GM23338 (cell line): ENCODE measurements at regions not wholly inside any gene's neighbourhood (a gene's known extent, or its start where the extent isn't known, plus 50 kb on each side); places are given as distances from the start of the nearest gene placed in this dataset.

Experiments used
- ATAC-seq: fragments of 200-7000 bp; cut with Tn5 transposase; 3 replicates; pipeline ENCODE4 v1.9.1; 2020
- DNase-seq: peaks from one replicate; pipeline ENCODE4 v3.0.0-alpha.2; 2015; ENCODE audit warnings: low spot score
- H2AFZ ChIP-seq: fragments of 200-600 bp; sonication (generic); 2 replicates; pipeline ENCODE4 v1.8.0; 2016; ENCODE audit warnings: antibody characterized with exemption, mild to moderate bottlenecking, moderate library complexity
- H3F3A ChIP-seq: fragments of 200-600 bp; sonication (generic); replicated peaks from 2 replicates; pipeline ENCODE4 v1.8.0; 2017; ENCODE audit warnings: antibody characterized with exemption, mixed run types, low read depth
- H3K27ac ChIP-seq: fragments of 200-600 bp; sonication (generic); 2 replicates; pipeline ENCODE4 v1.6.1; 2016; ENCODE audit warnings: low read depth
- H3K27me3 ChIP-seq: fragments of 200-600 bp; sonication (generic); 2 replicates; pipeline ENCODE4 v1.8.0; 2016; ENCODE audit warnings: mild to moderate bottlenecking, mixed run types, moderate library complexity; ENCODE audit not compliant: insufficient read depth
- H3K36me3 ChIP-seq: fragments of 200-600 bp; sonication (generic); 2 replicates; pipeline ENCODE4 v1.8.0; 2016; ENCODE audit warnings: mild to moderate bottlenecking; ENCODE audit not compliant: insufficient read depth
- H3K4me1 ChIP-seq: fragments of 200-600 bp; sonication (generic); 2 replicates; pipeline ENCODE4 v1.8.0; 2016; ENCODE audit warnings: mild to moderate bottlenecking, moderate library complexity; ENCODE audit not compliant: insufficient read depth
- H3K4me2 ChIP-seq: fragments of 200-600 bp; sonication (generic); 2 replicates; pipeline ENCODE4 v1.7.1; 2017; ENCODE audit warnings: mixed run types
- H3K4me3 ChIP-seq: fragments of 200-600 bp; sonication (generic); 2 replicates; pipeline ENCODE4 v1.6.1; 2016; ENCODE audit warnings: mixed run types
- H3K79me2 ChIP-seq: fragments of 200-600 bp; sonication (generic); replicated peaks from 2 replicates; pipeline ENCODE4 v1.8.0; 2017; ENCODE audit warnings: mild to moderate bottlenecking; ENCODE audit not compliant: insufficient read depth
- H3K9me2 ChIP-seq: fragments of 200-600 bp; sonication (generic); 2 replicates; pipeline ENCODE4 v1.8.0; 2017; ENCODE audit not compliant: insufficient read depth
- H4K20me1 ChIP-seq: fragments of 200-600 bp; sonication (generic); replicated peaks from 2 replicates; pipeline ENCODE4 v1.8.0; 2017; ENCODE audit warnings: mild to moderate bottlenecking; ENCODE audit not compliant: insufficient read depth
- H3K27ac Mint-ChIP-seq: 2 replicates; pipeline ENCODE4 v1.8.0; 2020; ENCODE audit warnings: inconsistent platforms, mild to moderate bottlenecking, moderate library complexity, mixed read lengths
- H3K27me3 Mint-ChIP-seq: 3 replicates; pipeline ENCODE4 v1.8.0; 2022; ENCODE audit warnings: low read depth, mild to moderate bottlenecking, moderate library complexity, mixed read lengths, inconsistent platforms; ENCODE audit not compliant: insufficient read depth, poor library complexity
- H3K36me3 Mint-ChIP-seq: 3 replicates; pipeline ENCODE4 v1.8.0; 2021; ENCODE audit warnings: low read depth, mild to moderate bottlenecking, inconsistent platforms, moderate library complexity, mixed read lengths
- H3K4me1 Mint-ChIP-seq: 3 replicates; pipeline ENCODE4 v1.8.0; 2020; ENCODE audit warnings: mild to moderate bottlenecking, inconsistent platforms, mixed read lengths
- H3K4me3 Mint-ChIP-seq: 3 replicates; pipeline ENCODE4 v1.8.0; 2021; ENCODE audit warnings: moderate library complexity, mild to moderate bottlenecking, inconsistent platforms, mixed read lengths
- H3K9me3 Mint-ChIP-seq: 3 replicates; pipeline ENCODE4 v1.8.0; 2020; ENCODE audit warnings: moderate library complexity, mild to moderate bottlenecking, inconsistent platforms, mixed read lengths
- CREB1 ChIP-seq: fragments of 250-450 bp; sonication (Bioruptor Pico); IDR thresholded peaks from 2 replicates; pipeline ENCODE4 v1.5.0; 2020; ENCODE audit warnings: low read depth, mild to moderate bottlenecking, moderate library complexity
- CTCF ChIP-seq, 2 experiments: fragments of 200-600 bp in 1 of 2; sonication (generic) in 1 of 2; conservative IDR thresholded peaks; 2 replicates each; pipeline versions ENCODE4 v1.5.1 to v1.6.1; 2016 to 2017; ENCODE audit warnings: antibody characterized with exemption in 2 of 2, low read depth in 2 of 2, mild to moderate bottlenecking in 2 of 2, moderate library complexity in 1 of 2
- ETS1 ChIP-seq: IDR thresholded peaks from 2 replicates; pipeline ENCODE4 v1.6.1; 2016; ENCODE audit warnings: antibody characterized with exemption
- EZH2 ChIP-seq: fragments of 200-600 bp; sonication (generic); IDR thresholded peaks from one replicate; pipeline ENCODE4 v1.8.0; 2017; ENCODE audit warnings: antibody characterized with exemption, mild to moderate bottlenecking, low read depth; ENCODE audit not compliant: unreplicated experiment
- EZH2phosphoT487 ChIP-seq: fragments of 200-600 bp; sonication (generic); IDR thresholded peaks from one replicate; pipeline ENCODE4 v1.8.1; 2018; ENCODE audit warnings: antibody characterized with exemption; ENCODE audit not compliant: unreplicated experiment
- JUNB ChIP-seq: IDR thresholded peaks from one replicate; pipeline ENCODE4 v1.6.1; 2016; ENCODE audit warnings: antibody characterized with exemption; ENCODE audit not compliant: unreplicated experiment
- NANOG ChIP-seq: IDR thresholded peaks from 2 replicates; pipeline ENCODE4 v1.6.1; 2016; ENCODE audit warnings: antibody characterized with exemption, borderline replicate concordance
- POLR2AphosphoS5 ChIP-seq: IDR thresholded peaks from 2 replicates; pipeline ENCODE4 v1.6.1; 2016; ENCODE audit warnings: antibody characterized with exemption, low read depth
- REST ChIP-seq: IDR thresholded peaks from one replicate; pipeline ENCODE4 v1.6.1; 2018; ENCODE audit warnings: antibody characterized with exemption; ENCODE audit not compliant: unreplicated experiment
- STAT1 ChIP-seq: IDR thresholded peaks from one replicate; pipeline ENCODE4 v1.6.1; 2016; ENCODE audit warnings: antibody characterized with exemption; ENCODE audit not compliant: unreplicated experiment
- ZNF114 ChIP-seq: fragments of 250-450 bp; sonication (Bioruptor Pico); IDR thresholded peaks from 2 replicates; pipeline ENCODE4 v1.5.0; 2020; ENCODE audit warnings: mild to moderate bottlenecking, moderate library complexity
- ZNF331 ChIP-seq: fragments of 250-450 bp; sonication (Bioruptor Pico); IDR thresholded peaks from 2 replicates; pipeline ENCODE4 v1.5.0; 2020; ENCODE audit warnings: low read depth, mild to moderate bottlenecking, moderate library complexity

- Histone ChIP-seq H2AFZ (no peak overlapping the region), H3F3A (no peaks in the 10 kb centered on the region), H3K79me2 (no peaks in the 10 kb centered on the region), H3K36me3 (no peaks in the 10 kb centered on the region), H3K27ac (no peak overlapping the region), H3K4me1 (no peaks in the 10 kb centered on the region), H3K4me2 (no peak overlapping the region), H3K4me3 (no peak overlapping the region), H3K9me2 (peaks cover 4% of the 10 kb centered on the region; the same call in 1 of the 2 replicates), H3K27me3 (no peaks in the 10 kb centered on the region), H4K20me1 (no peaks in the 10 kb centered on the region)
- Mint-ChIP-seq H3K27ac (no peak overlapping the region), H3K27me3 (peaks cover 6% of the 10 kb centered on the region), H3K9me3 (no peaks in the 10 kb centered on the region), H3K4me1 (no peaks in the 10 kb centered on the region; the same call in 2 of the 3 replicates), H3K4me3 (no peak overlapping the region), H3K36me3 (no peaks in the 10 kb centered on the region)
- ATAC-seq (no peak), DNase-seq (no peak)
- no peak for TF ChIP-seq EZH2phosphoT487
- TF ChIP-seq JUNB: no peak
- no peak for TF ChIP-seq EZH2
- TF ChIP-seq POLR2AphosphoS5: no peak
- no peak for TF ChIP-seq ETS1
- no peak for TF ChIP-seq CREB1 (CRISPR knock-in tag)
- TF ChIP-seq CTCF (conservative IDR thresholded peaks at IDR 0.05; ENCODE audit: low read depth in 2 of 2): no peak
- TF ChIP-seq ZNF114 (CRISPR knock-in tag): no peak
- no peak for TF ChIP-seq REST
- no peak for TF ChIP-seq STAT1
- TF ChIP-seq NANOG: no peak
- no peak for TF ChIP-seq ZNF331 (CRISPR knock-in tag)
Measured at GRCh38 chr15:72944565-72944964, 107.7 kb upstream of the NEO1 start.
